Liver (tissue), 3 donors: ENCODE measurements at regions not wholly inside any gene's neighbourhood (a gene's known extent, or its start where the extent isn't known, plus 50 kb on each side); places are given as distances from the start of the nearest gene placed in this dataset.

Experiments used
- GABPA ChIP-seq, 2 donors: IDR thresholded peaks in 1 of 2; conservative IDR thresholded peaks in 1 of 2; 2 replicates each; pipeline ENCODE4 v1.6.1; 2016; ENCODE audit warnings: antibody characterized with exemption in 2 of 2, mild to moderate bottlenecking in 1 of 2, moderate library complexity in 1 of 2
- RXRA ChIP-seq, 2 donors: IDR thresholded peaks; 2 replicates each; pipeline ENCODE4 v1.6.1; 2017 to 2018; ENCODE audit warnings: antibody characterized with exemption in 2 of 2, mild to moderate bottlenecking in 1 of 2
- TAF1 ChIP-seq: conservative IDR thresholded peaks from 2 replicates; pipeline ENCODE4 v1.6.1; 2016; ENCODE audit warnings: antibody characterized with exemption, mild to moderate bottlenecking
- TF ChIP-seq, protein P1 (sequence below): fragments of 150-350 bp; IDR thresholded peaks from 2 replicates; pipeline ENCODE4 v1.5.1; 2017; ENCODE audit warnings: improper control_type of control experiment, low read depth, low read length; ENCODE audit not compliant: missing input control
- donor health status: healthy.
- donor health status: healthy.

DNA sequence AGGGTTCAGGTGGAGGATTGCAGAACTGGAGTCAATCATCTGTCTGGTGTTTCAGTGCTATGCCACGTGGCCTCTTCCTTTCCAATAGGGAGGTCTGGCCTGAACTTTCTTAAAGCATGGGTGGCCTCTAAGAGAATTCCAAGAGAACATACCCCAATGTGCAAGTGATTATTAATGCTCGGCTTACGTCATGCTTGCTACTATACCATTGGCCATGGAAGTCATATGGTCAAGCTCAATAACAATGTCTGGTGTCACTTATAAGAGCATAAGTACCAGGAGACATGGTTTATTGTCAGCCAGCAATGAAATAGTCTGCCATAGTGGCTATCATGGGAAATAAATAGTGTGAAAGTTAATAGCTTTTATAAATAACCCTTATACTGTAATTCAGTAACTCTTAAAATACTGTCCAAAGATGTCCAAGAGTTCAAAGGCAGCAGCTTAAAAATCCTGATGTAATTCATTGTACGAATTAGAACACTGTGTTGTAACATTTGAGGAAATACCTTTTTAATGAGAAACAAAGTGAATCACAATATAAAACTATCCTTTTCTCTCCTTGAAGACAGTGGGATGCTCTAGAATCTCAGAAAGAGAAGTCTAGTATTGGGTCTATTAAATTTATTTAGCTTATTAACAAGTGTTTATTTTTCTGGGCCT lies 355.4 kb upstream of the PRR16 start:
- TF ChIP-seq TAF1 (no peak), GABPA (IDR thresholded peaks at IDR 0.05 in 1 of 2, conservative IDR thresholded peaks at IDR 0.05 in 1 of 2) (no peak), RXRA (IDR thresholded peaks at IDR 0.05) (no peak)
- TF ChIP-seq, protein P1, sequence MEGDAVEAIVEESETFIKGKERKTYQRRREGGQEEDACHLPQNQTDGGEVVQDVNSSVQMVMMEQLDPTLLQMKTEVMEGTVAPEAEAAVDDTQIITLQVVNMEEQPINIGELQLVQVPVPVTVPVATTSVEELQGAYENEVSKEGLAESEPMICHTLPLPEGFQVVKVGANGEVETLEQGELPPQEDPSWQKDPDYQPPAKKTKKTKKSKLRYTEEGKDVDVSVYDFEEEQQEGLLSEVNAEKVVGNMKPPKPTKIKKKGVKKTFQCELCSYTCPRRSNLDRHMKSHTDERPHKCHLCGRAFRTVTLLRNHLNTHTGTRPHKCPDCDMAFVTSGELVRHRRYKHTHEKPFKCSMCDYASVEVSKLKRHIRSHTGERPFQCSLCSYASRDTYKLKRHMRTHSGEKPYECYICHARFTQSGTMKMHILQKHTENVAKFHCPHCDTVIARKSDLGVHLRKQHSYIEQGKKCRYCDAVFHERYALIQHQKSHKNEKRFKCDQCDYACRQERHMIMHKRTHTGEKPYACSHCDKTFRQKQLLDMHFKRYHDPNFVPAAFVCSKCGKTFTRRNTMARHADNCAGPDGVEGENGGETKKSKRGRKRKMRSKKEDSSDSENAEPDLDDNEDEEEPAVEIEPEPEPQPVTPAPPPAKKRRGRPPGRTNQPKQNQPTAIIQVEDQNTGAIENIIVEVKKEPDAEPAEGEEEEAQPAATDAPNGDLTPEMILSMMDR: no peak
